Thyroid gland (tissue), 4 donors: ENCODE measurements at regions not wholly inside any gene's neighbourhood (a gene's known extent, or its start where the extent isn't known, plus 50 kb on each side); places are given as distances from the start of the nearest gene placed in this dataset.
A peak's percentile ranks its signal among the peaks of the same experiment; 100 is the strongest.

ENCODE experiments used
- DNase-seq, 2 donors: peaks; one replicate each; pipeline ENCODE4 v3.0.0-alpha.2; 2019
- H3K27ac ChIP-seq, 3 donors: fragments of 200-600 bp; sonication (generic); 1 replicate in 2 of 3; 2 replicates in 1 of 3; pipeline ENCODE4 v1.5.1; 2016 to 2019; ENCODE audit warnings: mild to moderate bottlenecking in 1 of 3, moderate library complexity in 1 of 3
- H3K27me3 ChIP-seq: fragments of 200-600 bp; sonication (generic); one replicate; pipeline ENCODE4 v1.5.1; 2019
- H3K36me3 ChIP-seq, 2 donors: fragments of 200-600 bp; sonication (generic); one replicate each; pipeline ENCODE4 v1.5.1; 2016 to 2019
- H3K4me1 ChIP-seq, 2 donors: fragments of 200-600 bp; sonication (generic); one replicate each; pipeline ENCODE4 v1.5.1; 2017 to 2019
- H3K4me3 ChIP-seq, 3 donors: fragments of 200-600 bp; sonication (generic); replicated peaks in 1 of 3; 1 replicate in 2 of 3; 2 replicates in 1 of 3; pipeline ENCODE4 v1.5.1; 2016; ENCODE audit warnings: mild to moderate bottlenecking in 1 of 3
- H3K9me3 ChIP-seq: fragments of 200-600 bp; sonication (generic); one replicate; pipeline ENCODE4 v1.5.1; 2017
- CTCF ChIP-seq, 6 experiments: fragments of 200-600 bp in 3 of 6; fragments of 450-650 bp in 3 of 6; sonication (generic) in 3 of 6; IDR thresholded peaks; one replicate each; pipeline ENCODE4 v1.5.1; 2016 to 2019; ENCODE audit warnings: antibody characterized with exemption in 6 of 6, mild to moderate bottlenecking in 2 of 6, inconsistent platforms in 1 of 6, moderate library complexity in 1 of 6
- POLR2A ChIP-seq, 2 donors: fragments of 450-650 bp; IDR thresholded peaks; one replicate each; pipeline ENCODE4 v1.6.1; 2017; ENCODE audit warnings: antibody characterized with exemption in 2 of 2, mild to moderate bottlenecking in 2 of 2, moderate library complexity in 1 of 2
- WGBS, 2 donors: methylation state at CpG; one replicate each; pipeline ENCODE4 v1.1.5; 2017; 5-methylcytosine and 5-hydroxymethylcytosine counted together
- intact Hi-C: fragments of 100-400 bp; cut with DNase I; formaldehyde crosslinking; loops from one replicate; pipeline ENCODE4 v1.15.1; 2023

GRCh38 chr19:29098863-29099481 lies 114.0 kb downstream of the UQCRFS1 start:
- H3K9me3 ChIP-seq = no peaks in the 10 kb centered on the region
- H3K4me3 ChIP-seq = no peak overlapping the region
- TF ChIP-seq CTCF (IDR thresholded peaks at IDR 0.05) (no peak), POLR2A (IDR thresholded peaks at IDR 0.05) (no peak)
- peaks cover 0 to 10% of the 10 kb centered on the region in 2 donors for H3K4me1 ChIP-seq
- intact Hi-C loops = no loop called here
- H3K27me3 ChIP-seq = no peaks in the 10 kb centered on the region
- peak overlapping the region in 1 of 3 donors; percentile 49 for H3K27ac ChIP-seq
- 43 to 49% methylated on average over 10 of the region's 10 CpGs for WGBS, 2 donors
- H3K36me3 ChIP-seq = no peaks in the 10 kb centered on the region
- DNase-seq = peak; percentile 73 to 83

- intact Hi-C loops = no loop called here
These were observed 114.9 kb downstream of the UQCRFS1 start for GRCh38 chr19:29098091-29098490.

GRCh38 chr19:29096896-29097295 lies 116.1 kb downstream of the UQCRFS1 start:
- H3K9me3 ChIP-seq = no peaks in the 10 kb centered on the region
- no peaks in the 10 kb centered on the region for H3K27me3 ChIP-seq
- no peak overlapping the region for H3K4me3 ChIP-seq
- H3K36me3 ChIP-seq = no peaks in the 10 kb centered on the region
- no peak for TF ChIP-seq POLR2A (IDR thresholded peaks at IDR 0.05)
- no peak for TF ChIP-seq CTCF (IDR thresholded peaks at IDR 0.05)
- no peak overlapping the region for H3K27ac ChIP-seq
- peaks cover 0 to 10% of the 10 kb centered on the region in 2 donors for H3K4me1 ChIP-seq
- 64 to 72% methylated on average over 2 of the region's 2 CpGs for WGBS, 2 donors
- intact Hi-C loops = no loop called here
- DNase-seq = no peak

More at GRCh38 chr19:29098091-29098490, 114.9 kb downstream of the UQCRFS1 start:
- no peak for DNase-seq
- Histone ChIP-seq H3K4me3 (no peak overlapping the region), H3K27ac (no peak overlapping the region), H3K9me3 (no peaks in the 10 kb centered on the region), H3K27me3 (no peaks in the 10 kb centered on the region), H3K36me3 (no peaks in the 10 kb centered on the region), H3K4me1 (peaks cover 0 to 10% of the 10 kb centered on the region in 2 donors)
- WGBS, 2 donors = 83 to 88% methylated on average over 8 of the region's 8 CpGs
- TF ChIP-seq CTCF (IDR thresholded peaks at IDR 0.05) (no peak), POLR2A (IDR thresholded peaks at IDR 0.05) (no peak)

- Histone ChIP-seq H3K27me3 (no peaks in the 10 kb centered on the region), H3K27ac (no peak overlapping the region), H3K4me3 (no peak overlapping the region), H3K4me1 (no peaks in the 10 kb centered on the region), H3K9me3 (no peaks in the 10 kb centered on the region), H3K36me3 (no peaks in the 10 kb centered on the region)
- DNase-seq = no peak
- TF ChIP-seq CTCF (IDR thresholded peaks at IDR 0.05) = no peak
- no peak for TF ChIP-seq POLR2A (IDR thresholded peaks at IDR 0.05)
- WGBS, 2 donors = 76 to 96% methylated on average over 6 of the region's 6 CpGs
- intact Hi-C loops = no loop called here
These were observed 119.4 kb downstream of the UQCRFS1 start for GRCh38 chr19:29093553-29093908.

- no peak overlapping the region for H3K27ac ChIP-seq
- no peaks in the 10 kb centered on the region for H3K9me3 ChIP-seq
- DNase-seq = no peak
- WGBS, 2 donors = 91% methylated on average over 38 to 41 of the region's 41 CpGs
- H3K4me3 ChIP-seq = no peak overlapping the region
- no peaks in the 10 kb centered on the region for H3K27me3 ChIP-seq
- TF ChIP-seq CTCF (IDR thresholded peaks at IDR 0.05) = no peak
- TF ChIP-seq POLR2A (IDR thresholded peaks at IDR 0.05) = no peak
- no peaks in the 10 kb centered on the region for H3K4me1 ChIP-seq
- intact Hi-C loops = no loop called here
- H3K36me3 ChIP-seq = no peaks in the 10 kb centered on the region
These were observed 120.0 kb downstream of the UQCRFS1 start for GRCh38 chr19:29092712-29093552.
